Lung (tissue), 11 donors: ENCODE measurements at regions not wholly inside any gene's neighbourhood (a gene's known extent, or its start where the extent isn't known, plus 50 kb on each side); places are given as distances from the start of the nearest gene placed in this dataset.

Source experiments
- ATAC-seq: fragments of 200-7000 bp; cut with Tn5 transposase; one replicate; pipeline ENCODE4 v1.9.1; 2020; ENCODE audit warnings: moderate number of reproducible peaks; ENCODE audit not compliant: insufficient read depth, low FRiP score
- DNase-seq, 3 donors: peaks; one replicate each; pipeline ENCODE4 v3.0.0-alpha.2; 2013 to 2017
- H3K27ac ChIP-seq, 2 donors: one replicate each; pipeline ENCODE4 v1.5.1; 2013; ENCODE audit warnings: mild to moderate bottlenecking in 2 of 2, moderate library complexity in 2 of 2, control low read depth in 1 of 2, inconsistent platforms in 1 of 2, low read depth in 1 of 2, low read length in 1 of 2
- H3K27me3 ChIP-seq, 3 donors: one replicate each; pipeline ENCODE4 v1.5.1; 2013; ENCODE audit warnings: low read length in 2 of 3; ENCODE audit not compliant: control insufficient read depth in 3 of 3, insufficient read depth in 3 of 3
- H3K36me3 ChIP-seq, 4 donors: one replicate each; pipeline ENCODE4 v1.5.1; 2013; ENCODE audit warnings: low read length in 4 of 4, mild to moderate bottlenecking in 1 of 4, moderate library complexity in 1 of 4; ENCODE audit not compliant: control insufficient read depth in 4 of 4, insufficient read depth in 4 of 4
- H3K4me1 ChIP-seq, 5 donors: one replicate each; pipeline ENCODE4 v1.5.1; 2013; ENCODE audit warnings: low read length in 5 of 5, mild to moderate bottlenecking in 2 of 5, moderate library complexity in 1 of 5; ENCODE audit not compliant: control insufficient read depth in 5 of 5, insufficient read depth in 5 of 5
- H3K4me3 ChIP-seq: one replicate; pipeline ENCODE4 v1.5.1; 2013; ENCODE audit warnings: mild to moderate bottlenecking, control low read depth, moderate library complexity
- H3K9ac ChIP-seq, 2 donors: one replicate each; pipeline ENCODE4 v1.5.1; 2013; ENCODE audit warnings: low read length in 2 of 2, control low read depth in 1 of 2; ENCODE audit not compliant: insufficient read depth in 1 of 2
- H3K9me3 ChIP-seq, 4 donors: one replicate each; pipeline ENCODE4 v1.5.1; 2013; ENCODE audit warnings: low read length in 3 of 4, mild to moderate bottlenecking in 1 of 4, moderate library complexity in 1 of 4; ENCODE audit not compliant: control insufficient read depth in 4 of 4, insufficient read depth in 3 of 4
- CTCF ChIP-seq: IDR thresholded peaks from 2 replicates; pipeline ENCODE4 v1.5.1; 2012; ENCODE audit warnings: mild to moderate bottlenecking; ENCODE audit errors: control extremely low read depth, extremely low read depth
- WGBS, 2 donors: extraction: QIAGEN DNeasy Blood & Tissue Kit; methylation state at CpG; one replicate each; pipeline ENCODE4 v1.1.7; 2013; 5-methylcytosine and 5-hydroxymethylcytosine counted together
- donor health status: control.
- donor health status: control.
- donor health status: Bipolar disorder and iron deficiency.
- donor health status: healthy.
- donor health status: DM: yes; HTN: yes; CAD: no.

- Histone ChIP-seq H3K9me3 (peaks cover 0 to 2% (median 0%) of the 10 kb centered on the region in 4 donors), H3K36me3 (no peaks in the 10 kb centered on the region), H3K27ac (no peak overlapping the region), H3K9ac (no peak overlapping the region), H3K4me3 (no peak overlapping the region), H3K27me3 (no peaks in the 10 kb centered on the region), H3K4me1 (no peaks in the 10 kb centered on the region)
- no peak for ATAC-seq
- no peak for DNase-seq
- 87 to 89% methylated on average over 3 of the region's 3 CpGs for WGBS, 2 donors
- TF ChIP-seq CTCF = no peak
Measured at GRCh38 chr6:88458662-88459061, 292.5 kb upstream of the CNR1 start.

- 81 to 86% methylated on average over 1 of the region's 1 CpG for WGBS, 2 donors
- DNase-seq (no peak), ATAC-seq (no peak)
- no peaks in the 10 kb centered on the region for H3K36me3 ChIP-seq
- no peaks in the 10 kb centered on the region for H3K27me3 ChIP-seq
- no peak overlapping the region for H3K4me3 ChIP-seq
- no peak overlapping the region for H3K9ac ChIP-seq
- no peaks in the 10 kb centered on the region for H3K4me1 ChIP-seq
- no peaks in the 10 kb centered on the region for H3K9me3 ChIP-seq
- H3K27ac ChIP-seq = no peak overlapping the region
- TF ChIP-seq CTCF = no peak
Measured at GRCh38 chr6:88456221-88456859, 290.2 kb upstream of the CNR1 start.

- no peak for TF ChIP-seq CTCF
- Histone ChIP-seq H3K27me3 (no peaks in the 10 kb centered on the region), H3K9me3 (no peaks in the 10 kb centered on the region), H3K36me3 (no peaks in the 10 kb centered on the region), H3K9ac (no peak overlapping the region), H3K27ac (no peak overlapping the region), H3K4me3 (no peak overlapping the region), H3K4me1 (no peaks in the 10 kb centered on the region)
- 66 to 76% methylated on average over 3 of the region's 3 CpGs for WGBS, 2 donors
- no peak for DNase-seq
- no peak for ATAC-seq
Measured at GRCh38 chr6:88455317-88455716, 289.2 kb upstream of the CNR1 start.

GRCh38 chr6:88454658-88455057, 288.5 kb upstream of the CNR1 start:
- H3K27ac ChIP-seq = no peak overlapping the region
- 70 to 80% methylated on average over 2 of the region's 2 CpGs for WGBS, 2 donors
- H3K9me3 ChIP-seq = no peaks in the 10 kb centered on the region
- no peaks in the 10 kb centered on the region for H3K4me1 ChIP-seq
- H3K4me3 ChIP-seq = no peak overlapping the region
- no peaks in the 10 kb centered on the region for H3K27me3 ChIP-seq
- TF ChIP-seq CTCF = no peak
- ATAC-seq = no peak
- no peaks in the 10 kb centered on the region for H3K36me3 ChIP-seq
- H3K9ac ChIP-seq = no peak overlapping the region
- DNase-seq = no peak
